ENCODE measurements at regions not wholly inside any gene's neighbourhood (a gene's known extent, or its start where the extent isn't known, plus 50 kb on each side); places are given as distances from the start of the nearest gene placed in this dataset.

- no peak for DNase-seq (ENCODE audit: low read depth)
Measured at GRCh38 chr2:103103678-103104077, 341.8 kb downstream of the TMEM182 start.

GRCh38 chr2:103119352-103119751 lies 357.5 kb downstream of the TMEM182 start:
- DNase-seq (ENCODE audit: low read depth): no peak

GRCh38 chr2:103121106-103121505 lies 359.3 kb downstream of the TMEM182 start:
- DNase-seq (ENCODE audit: low read depth): no peak

- DNase-seq (ENCODE audit: low read depth): no peak
Measured at GRCh38 chr2:103123516-103123915, 361.7 kb downstream of the TMEM182 start.

GRCh38 chr2:103130857-103131256 lies 369.0 kb downstream of the TMEM182 start:
- DNase-seq (ENCODE audit: low read depth): no peak

- DNase-seq (ENCODE audit: low read depth): no peak
Measured at GRCh38 chr2:103132536-103133217, 370.8 kb downstream of the TMEM182 start.

GRCh38 chr2:103135679-103136078 lies 373.8 kb downstream of the TMEM182 start:
- DNase-seq (ENCODE audit: low read depth): no peak

GRCh38 chr2:103138123-103138901 lies 376.5 kb downstream of the TMEM182 start:
- DNase-seq (ENCODE audit: low read depth): no peak

- DNase-seq (ENCODE audit: low read depth): no peak
Measured at GRCh38 chr2:103139628-103140268, 377.9 kb downstream of the TMEM182 start.

GRCh38 chr2:103144837-103145236 lies 383.0 kb downstream of the TMEM182 start:
- DNase-seq (ENCODE audit: low read depth): no peak

GRCh38 chr2:103145739-103146138 lies 383.9 kb downstream of the TMEM182 start:
- no peak for DNase-seq (ENCODE audit: low read depth)

GRCh38 chr2:103151046-103151445 lies 389.2 kb downstream of the TMEM182 start:
- DNase-seq (ENCODE audit: low read depth): no peak

- DNase-seq (ENCODE audit: low read depth): no peak
Measured at GRCh38 chr2:103152556-103152955, 390.7 kb downstream of the TMEM182 start.

GRCh38 chr2:103153580-103154284 lies 391.9 kb downstream of the TMEM182 start:
- DNase-seq (ENCODE audit: low read depth): no peak

- no peak for DNase-seq (ENCODE audit: low read depth)
Measured at GRCh38 chr2:103155308-103155707, 393.5 kb downstream of the TMEM182 start.

GRCh38 chr2:103159018-103159417 lies 397.2 kb downstream of the TMEM182 start:
- DNase-seq (ENCODE audit: low read depth): no peak

- DNase-seq (ENCODE audit: low read depth): peak; percentile 11
Measured at GRCh38 chr2:103161456-103162289, 399.8 kb downstream of the TMEM182 start.

- no peak for DNase-seq (ENCODE audit: low read depth)
Measured at GRCh38 chr2:103164748-103165147, 402.9 kb downstream of the TMEM182 start.

GRCh38 chr2:103165836-103166235 lies 404.0 kb downstream of the TMEM182 start:
- no peak for DNase-seq (ENCODE audit: low read depth)

GRCh38 chr2:103166456-103167324 lies 404.9 kb downstream of the TMEM182 start:
- no peak for DNase-seq (ENCODE audit: low read depth)

GRCh38 chr2:103167599-103167998 lies 405.8 kb downstream of the TMEM182 start:
- DNase-seq (ENCODE audit: low read depth): no peak

All from HS-5 (cell line).